Activated T-cell treated with anti-CD3 and anti-CD28 coated beads, Interleukin-2, amount 50 U/mL, for 1 hour (primary cell): ENCODE measurements at regions not wholly inside any gene's neighbourhood (a gene's known extent, or its start where the extent isn't known, plus 50 kb on each side); places are given as distances from the start of the nearest gene placed in this dataset.

Experiments used
- DNase-seq: peaks from one replicate; pipeline ENCODE4 v3.0.0-alpha.2; 2020

- DNase-seq = no peak
Measured at GRCh38 chr6:15712797-15713196, 50.0 kb upstream of the DTNBP1 start.
